GM11168 (cell line): ENCODE measurements at regions not wholly inside any gene's neighbourhood (a gene's known extent, or its start where the extent isn't known, plus 50 kb on each side); places are given as distances from the start of the nearest gene placed in this dataset.

Source experiments
- in situ Hi-C: fragments of 300-500 bp; cut with MboI; formaldehyde crosslinking; loops from one replicate; pipeline ENCODE4 v1.12.0; 2022; ENCODE audit warnings: low sequenced_read_pairs; ENCODE audit not compliant: unreplicated experiment

DNA sequence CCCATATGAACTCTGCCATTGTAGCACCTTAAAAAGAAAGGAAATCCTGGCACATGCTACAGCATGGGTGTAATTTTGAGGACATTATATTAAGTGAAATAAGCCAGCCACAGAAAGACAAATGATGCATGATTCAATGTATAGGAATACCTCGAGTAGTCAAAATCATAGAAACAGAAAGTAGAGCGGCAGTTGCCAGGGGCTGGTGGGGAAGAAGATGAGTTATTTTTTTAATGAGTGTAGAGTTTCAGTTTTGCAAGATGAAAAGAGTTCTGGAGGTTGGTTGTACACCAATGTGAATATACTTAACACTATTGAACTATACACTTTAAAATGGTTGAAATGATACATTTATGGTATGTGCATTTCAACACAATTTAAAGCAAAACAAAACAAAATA is 133.0 kb downstream of the ZDHHC21 start:
- in situ Hi-C loops = no loop called here

DNA sequence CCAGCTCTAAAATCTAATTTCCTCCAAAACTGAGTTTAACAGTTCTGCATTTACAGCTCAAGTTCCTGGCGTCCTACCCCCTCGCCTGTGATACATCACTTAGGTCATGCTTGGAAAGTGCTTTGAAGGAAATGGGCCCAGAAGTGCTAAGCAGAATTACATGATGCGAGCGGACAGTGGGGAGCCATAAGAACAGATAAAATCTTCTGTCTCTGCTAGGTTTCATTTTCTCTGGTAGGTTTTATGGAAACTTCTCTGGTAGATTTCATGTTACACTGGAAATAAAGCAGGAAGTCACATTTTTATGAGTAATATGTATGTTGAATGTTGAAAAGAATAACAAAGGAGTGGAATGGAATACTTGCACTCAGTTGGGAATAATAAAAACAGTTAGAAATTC is 138.3 kb downstream of the ZDHHC21 start:
- in situ Hi-C loops = no loop called here

DNA sequence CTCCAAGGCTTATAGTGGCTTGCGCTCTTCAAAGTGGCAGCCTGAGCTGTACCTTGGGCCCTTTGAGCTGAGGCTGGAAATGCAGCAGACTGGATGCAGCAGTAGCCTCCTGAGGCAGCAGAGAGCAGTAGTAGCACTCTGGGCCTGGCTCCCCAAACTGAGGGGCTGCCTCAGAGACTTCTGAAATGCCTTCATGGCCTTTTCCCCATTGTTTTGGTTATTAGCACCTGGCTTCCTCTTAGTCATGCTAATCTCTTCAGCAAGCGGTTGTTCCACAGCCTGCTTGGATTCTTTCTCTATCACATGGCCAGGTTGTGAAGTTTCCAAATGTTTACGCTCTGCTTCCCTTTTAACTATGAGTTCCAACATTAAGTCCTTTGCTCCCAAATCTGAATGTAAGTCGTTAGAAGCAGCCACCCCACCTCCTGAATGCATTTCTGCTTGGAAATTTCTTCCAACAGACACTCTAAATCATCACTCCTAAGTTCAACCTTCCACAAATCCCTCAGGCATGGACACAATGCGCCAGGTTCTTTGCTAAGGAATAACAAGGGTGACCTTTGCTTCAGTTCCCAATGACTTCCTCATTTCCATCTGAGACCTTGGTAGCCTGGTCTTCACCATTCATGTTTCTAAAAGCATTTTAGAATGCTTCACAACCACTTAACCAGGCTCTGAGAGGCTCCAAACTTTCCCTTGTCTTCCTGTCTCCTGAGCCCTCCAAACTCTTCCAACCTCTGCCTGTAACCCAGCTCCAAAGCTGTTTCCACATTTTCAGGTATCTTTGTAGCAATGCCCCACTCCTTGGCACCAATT is 145.8 kb downstream of the ZDHHC21 start:
- in situ Hi-C loops = no loop called here

DNA sequence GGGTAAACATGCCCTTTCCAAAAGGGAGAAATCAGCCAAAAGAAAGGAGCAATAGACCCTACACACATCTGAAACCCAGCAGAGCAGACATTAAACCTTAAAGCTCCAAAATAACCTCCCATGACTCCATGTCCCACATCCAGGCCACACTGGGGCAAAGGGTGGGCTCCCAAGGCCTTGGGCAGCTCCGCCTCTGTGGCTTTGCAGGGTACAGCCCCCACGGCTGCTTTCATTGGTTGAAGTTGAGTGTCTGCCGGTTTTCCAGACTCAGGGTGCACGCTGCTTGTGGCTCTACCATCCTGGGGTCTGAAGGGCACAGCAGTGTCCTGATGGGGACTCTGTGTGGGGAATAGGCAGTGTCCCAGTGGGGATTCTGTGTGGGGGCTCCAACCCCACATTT is 146.5 kb downstream of the ZDHHC21 start:
- in situ Hi-C loops = no loop called here

DNA sequence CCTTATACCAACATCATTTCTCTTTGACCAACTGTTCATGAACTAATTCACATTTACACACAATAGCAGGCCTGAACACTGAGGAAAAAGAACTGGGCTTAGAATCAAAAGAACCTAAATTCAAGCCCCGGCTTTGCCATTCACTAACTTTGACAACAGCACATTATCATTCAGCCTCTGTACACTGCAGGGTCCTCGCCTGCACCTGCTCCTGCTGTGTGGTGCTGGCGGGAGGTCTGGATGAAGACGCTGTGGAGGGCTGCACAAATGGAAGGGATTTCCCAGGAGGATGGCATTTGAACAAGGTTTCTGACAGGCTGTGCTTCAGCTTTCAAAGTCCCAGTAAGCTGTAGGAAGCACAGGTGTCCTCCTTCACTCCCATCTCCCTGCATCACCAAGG is 151.2 kb downstream of the ZDHHC21 start:
- in situ Hi-C loops = no loop called here

DNA sequence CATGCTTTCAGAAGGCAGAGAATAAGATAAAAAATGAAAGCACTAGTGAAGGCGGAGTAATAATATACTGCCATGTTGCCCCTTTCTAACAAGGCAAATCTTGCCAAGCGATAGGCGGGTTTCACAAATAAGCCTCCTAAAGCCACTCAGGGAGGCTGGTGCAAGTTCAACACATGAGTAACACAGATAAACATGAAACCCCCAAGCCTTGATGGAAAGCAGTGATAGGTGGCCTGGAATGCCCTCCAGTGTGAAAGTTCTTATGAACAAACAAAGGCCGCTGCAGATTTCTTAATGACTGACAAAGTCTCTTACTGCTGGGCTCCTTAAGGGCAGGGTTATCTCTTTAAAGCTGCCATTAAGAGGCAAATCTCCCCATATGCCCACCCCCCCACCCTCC is 154.7 kb downstream of the ZDHHC21 start:
- in situ Hi-C loops = no loop called here

DNA sequence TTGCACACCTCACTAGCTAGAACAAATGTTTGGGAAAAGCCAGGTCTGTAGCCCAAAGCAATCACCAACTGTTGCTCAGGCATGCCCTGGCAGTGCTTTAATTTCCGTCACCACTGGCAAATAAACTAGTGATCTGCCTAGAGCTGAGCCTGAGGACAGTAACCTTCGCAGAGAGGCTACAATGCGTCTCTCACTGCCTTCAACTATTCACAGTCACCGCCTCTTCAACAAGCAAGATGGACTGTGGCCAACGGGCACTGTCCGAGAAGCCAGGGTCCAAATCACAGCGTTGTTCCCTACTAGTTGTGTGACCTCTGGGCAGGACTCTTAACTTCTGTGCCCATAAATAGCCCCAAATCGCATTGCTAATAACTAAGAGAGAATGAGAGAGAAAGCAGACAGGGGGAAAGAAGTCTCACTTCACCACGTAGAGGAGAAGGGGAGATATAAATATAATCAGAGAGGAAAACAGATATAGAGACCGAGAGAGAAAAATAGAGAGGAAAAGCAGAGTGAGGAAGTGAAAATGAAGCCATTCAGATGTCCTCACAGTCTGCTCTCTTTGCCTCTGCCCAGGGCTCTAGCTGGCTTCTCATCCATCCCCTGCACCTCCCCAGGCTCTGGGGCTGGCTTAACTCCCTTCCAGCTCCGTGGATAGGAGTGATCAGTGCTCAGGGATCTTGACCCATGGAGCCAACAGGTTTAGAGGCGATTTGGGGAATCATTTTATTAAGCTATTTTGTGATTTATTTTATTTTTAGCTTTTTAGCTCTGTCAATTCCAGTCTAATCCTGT is 157.9 kb downstream of the ZDHHC21 start:
- in situ Hi-C loops = no loop called here

DNA sequence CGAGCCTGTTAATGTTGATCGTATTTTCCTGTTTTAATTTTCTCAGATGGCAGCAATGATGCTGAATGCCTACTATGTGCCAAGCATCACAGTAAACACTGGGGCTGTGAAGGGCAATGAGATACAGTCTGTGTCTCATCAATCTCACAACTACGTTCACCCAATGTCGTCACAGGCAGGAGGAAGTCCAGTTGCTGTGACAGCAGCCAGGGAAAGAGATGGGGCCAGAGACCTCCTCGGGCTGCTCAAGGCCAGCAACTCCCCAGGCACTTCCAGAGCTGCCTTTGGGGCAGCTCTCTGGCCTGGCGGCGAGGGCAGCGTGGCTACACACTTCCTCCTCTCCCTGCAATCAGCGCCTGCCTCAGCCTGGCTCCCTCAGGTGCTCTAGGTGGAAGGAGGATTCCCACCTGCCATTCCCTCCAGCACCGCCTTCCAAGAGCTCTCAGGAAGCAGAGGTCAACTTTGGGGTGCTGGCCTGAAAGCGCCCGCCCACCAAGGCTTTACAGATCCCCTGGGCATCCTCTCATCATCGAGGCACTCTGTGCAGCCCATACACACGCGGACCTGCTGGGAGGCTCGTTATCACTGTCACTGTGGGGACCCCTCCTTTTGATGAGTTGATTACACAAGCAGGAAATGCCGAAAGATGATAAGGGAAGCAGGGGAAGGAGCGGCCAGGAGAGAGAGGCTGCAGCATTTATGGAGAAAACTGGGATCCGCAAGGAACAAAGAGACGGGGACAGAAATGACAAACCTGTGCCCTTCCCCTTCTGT is 159.2 kb downstream of the ZDHHC21 start:
- in situ Hi-C loops = no loop called here

DNA sequence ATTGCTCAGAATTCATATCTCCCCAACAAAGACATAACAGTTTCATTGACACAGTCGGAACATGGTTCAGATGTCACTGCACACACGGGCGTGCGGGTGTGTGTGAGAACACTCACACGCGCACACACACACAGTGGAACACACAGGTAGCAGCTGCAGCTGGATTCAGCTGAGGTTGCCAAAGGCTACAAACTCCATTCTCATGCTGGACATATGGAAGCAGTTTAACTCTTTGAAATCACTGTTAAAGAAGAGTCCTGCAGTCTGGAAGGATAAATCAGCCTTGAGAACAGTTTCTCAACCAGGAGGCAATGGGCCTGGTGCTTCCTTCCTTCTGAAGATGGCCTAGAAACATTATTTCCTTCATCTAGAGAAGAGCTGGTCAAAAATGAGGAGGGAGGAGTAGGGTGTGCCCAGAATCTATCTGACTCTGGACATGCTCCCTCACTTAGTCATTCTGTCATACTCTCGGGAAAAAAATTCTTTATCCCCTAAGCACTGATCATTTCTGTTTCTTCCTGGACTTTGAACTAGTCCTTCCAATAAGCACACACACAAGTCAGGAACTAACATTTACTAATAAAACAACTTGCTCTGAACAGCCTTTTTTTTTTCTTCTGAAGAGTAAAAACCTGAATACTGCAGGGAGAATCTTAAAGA is 160.6 kb downstream of the ZDHHC21 start:
- in situ Hi-C loops = no loop called here

DNA sequence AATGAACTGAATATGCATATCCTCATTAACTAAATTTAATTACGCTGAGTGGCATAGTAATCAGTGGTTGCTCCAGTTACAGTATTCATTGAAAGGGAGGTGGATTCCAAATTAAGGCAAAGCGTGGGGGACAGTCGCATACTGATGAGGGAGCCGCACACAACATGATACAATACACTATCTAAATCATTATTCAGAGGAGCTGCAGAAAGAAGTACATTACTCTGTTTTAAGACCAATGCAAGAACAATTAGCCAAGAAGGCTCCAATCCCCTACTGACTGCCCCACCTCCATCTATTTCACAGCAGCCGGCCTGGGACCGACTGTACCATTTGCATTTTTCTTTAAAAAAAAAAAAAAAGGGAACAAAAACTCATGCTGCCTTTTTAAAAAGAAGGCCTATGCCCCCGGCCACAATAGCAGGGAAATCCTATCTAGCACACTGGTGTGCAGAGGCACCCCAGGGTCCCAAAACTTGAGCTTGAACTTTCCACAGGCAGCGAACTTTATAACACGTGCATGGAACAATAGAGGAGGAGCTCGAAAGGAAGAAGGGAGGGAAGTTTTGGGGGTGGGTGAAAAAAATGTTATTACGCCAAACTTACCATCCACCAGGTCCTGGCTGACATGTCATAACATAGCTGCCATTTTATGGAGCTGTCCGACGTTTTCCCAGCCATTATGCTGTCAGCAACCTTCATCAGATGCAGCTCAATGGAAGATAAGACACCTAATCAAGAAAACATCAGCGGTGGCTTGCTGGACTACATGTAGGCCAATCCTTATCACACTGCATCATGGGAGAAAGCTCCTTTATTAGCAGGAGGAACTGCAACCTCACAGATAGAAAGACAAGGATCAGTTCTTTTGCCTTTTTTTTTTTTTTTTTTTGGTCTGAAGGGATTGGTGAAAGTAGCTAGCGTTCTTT is 161.6 kb downstream of the ZDHHC21 start:
- in situ Hi-C loops = no loop called here

DNA sequence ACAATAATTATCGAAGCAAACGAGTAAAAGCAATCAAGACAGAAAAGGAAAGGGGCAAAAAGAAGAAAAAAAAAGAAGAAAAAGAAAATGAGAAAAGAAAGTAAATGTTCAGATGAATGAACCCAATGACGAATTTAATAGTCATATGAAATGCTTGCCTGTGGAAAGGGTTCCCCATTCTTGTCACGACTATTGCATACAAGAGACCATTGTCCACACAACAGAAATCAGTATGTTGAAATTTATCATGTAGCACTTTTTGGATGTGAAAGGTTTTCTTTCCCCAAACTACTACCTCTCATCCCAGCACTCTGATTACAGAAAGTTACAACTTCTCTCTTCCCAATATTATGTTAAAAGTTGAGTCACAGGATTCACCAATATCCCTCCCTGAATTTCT is 162.4 kb downstream of the ZDHHC21 start:
- in situ Hi-C loops = no loop called here

DNA sequence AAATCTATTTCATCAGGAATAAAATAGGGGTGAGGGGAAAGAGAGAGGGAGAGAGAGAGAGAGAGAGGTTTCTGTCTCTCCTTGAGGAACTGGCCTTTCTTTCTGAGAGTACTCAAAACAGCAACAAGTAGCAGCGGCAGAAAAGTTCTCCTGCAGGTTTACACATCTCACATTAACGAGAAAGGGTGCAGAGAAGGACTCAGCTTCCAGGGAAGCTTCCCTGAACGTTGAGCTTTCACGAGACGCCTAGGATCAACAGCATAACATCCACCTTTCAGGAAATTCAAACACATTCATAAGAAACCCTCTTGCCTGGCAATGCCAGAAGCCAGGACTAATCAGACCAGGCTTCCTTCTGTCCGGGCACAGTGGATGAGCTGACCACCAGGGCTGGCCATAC is 162.9 kb downstream of the ZDHHC21 start:
- in situ Hi-C loops = no loop called here

DNA sequence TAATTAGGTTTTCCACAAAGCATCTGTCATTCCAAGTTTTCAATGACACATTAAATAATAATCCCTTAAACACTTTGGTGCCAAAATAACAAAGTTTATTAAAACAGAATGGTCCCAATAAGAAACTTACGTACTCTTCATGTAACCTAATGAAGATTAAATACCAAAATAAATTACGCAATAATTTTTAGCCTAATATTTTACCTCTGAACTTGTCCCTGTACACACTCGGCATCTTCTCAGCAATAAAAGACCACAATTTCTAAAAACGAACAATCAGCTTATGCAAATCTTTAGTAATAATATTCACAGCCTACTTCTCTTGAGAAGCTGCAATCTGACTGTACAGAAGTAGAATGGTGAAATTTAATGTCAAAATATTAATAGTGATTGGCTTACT is 163.6 kb downstream of the ZDHHC21 start:
- in situ Hi-C loops = no loop called here

DNA sequence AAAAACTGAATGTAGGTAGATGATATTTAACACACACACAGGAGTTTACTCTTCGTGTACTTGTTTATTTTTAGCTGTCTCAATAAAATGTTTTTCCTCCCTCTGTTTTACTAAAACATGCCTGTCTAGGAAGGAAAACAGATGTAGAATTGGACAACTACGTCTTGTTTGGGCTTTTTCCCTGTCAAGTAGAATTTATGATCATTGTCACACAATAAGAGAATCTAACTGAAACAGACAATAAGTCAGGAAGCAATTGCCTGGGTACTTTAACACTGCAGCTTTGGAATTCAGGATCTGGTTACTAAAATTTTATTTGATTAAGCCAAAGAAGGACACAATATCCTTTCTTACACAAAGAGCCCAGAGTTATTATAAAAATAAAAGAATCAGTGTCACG is 164.2 kb downstream of the ZDHHC21 start:
- in situ Hi-C loops = no loop called here

DNA sequence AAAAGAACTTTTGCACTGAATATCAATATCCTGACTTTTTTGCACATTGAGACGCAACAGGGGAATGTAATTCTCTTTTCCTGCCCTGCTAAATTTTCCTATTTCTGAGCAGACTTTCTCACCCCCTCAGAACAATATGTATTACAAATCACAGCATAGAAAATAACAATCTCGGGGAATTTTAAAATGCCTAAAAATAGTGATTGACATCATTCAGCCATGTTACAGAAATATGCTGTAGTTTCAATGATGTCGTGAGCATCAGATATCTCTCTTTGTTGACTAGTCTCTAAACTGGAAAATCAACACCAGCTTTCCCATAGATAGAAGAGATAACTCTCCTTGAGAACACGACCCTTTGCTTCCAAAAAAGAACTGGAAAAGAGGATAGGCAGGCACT is 166.7 kb downstream of the ZDHHC21 start:
- in situ Hi-C loops = no loop called here

DNA sequence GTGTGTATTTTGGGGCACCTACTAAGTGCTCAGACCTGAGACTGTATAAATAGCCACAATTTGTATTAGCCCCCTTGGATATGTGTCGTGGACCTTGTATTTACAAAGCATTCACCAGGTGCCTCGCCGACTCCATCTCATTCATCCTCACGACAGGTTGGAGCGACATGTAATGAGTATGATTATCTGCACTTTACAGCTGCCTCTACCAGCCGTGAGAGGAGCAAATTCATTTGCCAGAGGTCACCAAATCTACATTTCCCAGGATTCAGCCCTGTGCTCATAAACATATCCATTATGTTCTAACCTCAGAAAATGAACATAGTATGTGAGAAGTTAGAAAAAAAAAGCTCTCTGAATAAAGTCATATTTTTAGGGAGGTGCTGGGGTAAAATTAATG is 167.4 kb downstream of the ZDHHC21 start:
- in situ Hi-C loops = no loop called here

DNA sequence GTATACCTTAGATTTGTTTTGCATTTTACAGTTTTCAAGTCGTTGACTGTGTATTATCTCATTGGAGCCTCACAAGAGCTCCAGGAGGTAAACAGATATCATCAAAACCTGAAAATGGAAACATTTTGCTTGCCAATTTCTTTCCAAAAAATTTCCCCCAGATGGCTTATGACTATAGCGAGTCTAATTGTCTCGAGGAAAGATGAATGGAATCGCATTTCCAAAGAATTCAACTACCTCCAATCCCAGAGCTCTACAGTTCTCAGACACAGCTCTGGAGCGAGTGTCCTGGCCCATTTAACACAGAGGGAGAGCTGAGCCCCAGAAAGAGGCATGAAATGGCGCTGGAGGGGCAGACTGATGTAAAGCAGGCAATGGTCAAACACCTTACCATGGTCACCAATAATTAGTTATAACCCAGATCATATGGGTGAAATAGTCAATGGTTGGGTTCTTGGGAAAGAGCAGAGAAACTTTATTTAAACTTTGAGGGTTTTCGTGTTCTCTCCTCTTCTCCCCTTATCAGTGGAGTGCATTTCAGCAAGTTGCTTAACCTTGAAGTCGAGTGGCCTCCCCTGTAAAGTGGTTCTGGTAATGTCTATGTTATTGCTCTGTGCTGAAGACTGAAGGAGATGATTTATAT is 168.2 kb downstream of the ZDHHC21 start:
- in situ Hi-C loops = no loop called here

DNA sequence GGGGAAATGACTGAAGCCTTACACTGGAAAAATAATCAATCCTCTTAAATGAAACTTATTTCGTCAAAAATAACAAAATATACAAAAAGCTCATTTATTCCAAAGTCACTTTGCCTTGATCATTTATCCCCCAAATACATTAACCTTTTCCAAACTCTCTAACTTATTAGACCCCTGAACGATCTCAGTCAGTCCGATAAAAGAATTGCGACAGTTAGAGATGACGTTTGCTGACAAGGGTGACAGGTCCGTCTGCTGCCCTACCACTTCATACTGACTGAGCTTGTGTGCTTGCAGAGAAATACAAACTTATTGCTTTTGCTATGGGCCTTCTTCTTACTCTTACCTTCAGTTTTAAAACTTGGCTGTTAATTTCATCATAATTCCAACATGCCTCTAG is 169.7 kb downstream of the ZDHHC21 start:
- in situ Hi-C loops = no loop called here
